ENCODE measurements at regions not wholly inside any gene's neighbourhood (a gene's known extent, or its start where the extent isn't known, plus 50 kb on each side); places are given as distances from the start of the nearest gene placed in this dataset.

GRCh38 chr14:54322701-54323337, 74.0 kb upstream of the CDKN3 start:
- DNase-seq: no peak

GRCh38 chr14:54325766-54326165, 71.0 kb upstream of the CDKN3 start:
- no peak for DNase-seq

- peak; percentile 22 for DNase-seq
These were observed 67.6 kb upstream of the CDKN3 start for GRCh38 chr14:54329082-54329695.

- no peak for DNase-seq
These were observed 65.9 kb upstream of the CDKN3 start for GRCh38 chr14:54330876-54331275.

GRCh38 chr14:54331516-54331915, 65.3 kb upstream of the CDKN3 start:
- DNase-seq: no peak

- no peak for DNase-seq
These were observed 64.3 kb upstream of the CDKN3 start for GRCh38 chr14:54332490-54332889.

GRCh38 chr14:54333511-54333910, 63.3 kb upstream of the CDKN3 start:
- DNase-seq: no peak

- DNase-seq: no peak
These were observed 61.1 kb upstream of the CDKN3 start for GRCh38 chr14:54335569-54336155.

- DNase-seq: no peak
These were observed 59.5 kb upstream of the CDKN3 start for GRCh38 chr14:54337314-54337713.

- DNase-seq: no peak
These were observed 58.0 kb upstream of the CDKN3 start for GRCh38 chr14:54338696-54339317.

GRCh38 chr14:54339771-54340170, 57.0 kb upstream of the CDKN3 start:
- DNase-seq: no peak

- DNase-seq: no peak
These were observed 54.0 kb upstream of the CDKN3 start for GRCh38 chr14:54342806-54343205.

GRCh38 chr14:54343272-54344121, 53.3 kb upstream of the CDKN3 start:
- peak; percentile 76 for DNase-seq

GRCh38 chr14:54344445-54344844, 52.4 kb upstream of the CDKN3 start:
- no peak for DNase-seq

GRCh38 chr14:54346257-54346656, 50.5 kb upstream of the CDKN3 start:
- no peak for DNase-seq
